K562 (cell line): ENCODE measurements at regions not wholly inside any gene's neighbourhood (a gene's known extent, or its start where the extent isn't known, plus 50 kb on each side); places are given as distances from the start of the nearest gene placed in this dataset.

Experiments used
- MGA ChIP-seq: fragments of 450-650 bp; IDR thresholded peaks from 2 replicates; pipeline ENCODE4 v1.6.1; 2016; ENCODE audit warnings: mild to moderate bottlenecking, moderate library complexity
- NCOA4 ChIP-seq: fragments of 450-650 bp; IDR thresholded peaks from 2 replicates; pipeline ENCODE4 v1.6.1; 2018; ENCODE audit warnings: mild to moderate bottlenecking; ENCODE audit not compliant: partially characterized antibody
- NR1H2 ChIP-seq: sonication (generic); formaldehyde crosslinking; IDR thresholded peaks from 2 replicates; pipeline ENCODE4 v1.4.0; 2020; ENCODE audit warnings: mild to moderate bottlenecking, missing genetic modification reagents
- PRDM10 ChIP-seq: fragments of 450-650 bp; IDR thresholded peaks from 2 replicates; pipeline ENCODE4 v1.6.1; 2018; ENCODE audit not compliant: partially characterized antibody
- SMARCE1 ChIP-seq: fragments of 450-650 bp; IDR thresholded peaks from 2 replicates; pipeline ENCODE4 v1.7.1; 2016; ENCODE audit warnings: mild to moderate bottlenecking

GRCh38 chr1:244138399-244138798 lies 87.3 kb downstream of the ZBTB18 start (continued):
- no peak for TF ChIP-seq PRDM10
- TF ChIP-seq NR1H2 (CRISPR knock-in tag) = no peak
- no peak for TF ChIP-seq MGA
- TF ChIP-seq SMARCE1 = no peak
- no peak for TF ChIP-seq NCOA4
